ENCODE measurements at regions not wholly inside any gene's neighbourhood (a gene's known extent, or its start where the extent isn't known, plus 50 kb on each side); places are given as distances from the start of the nearest gene placed in this dataset.

- Histone ChIP-seq H4K20me1 (ENCODE audit: insufficient read depth) (no peaks in the 10 kb centered on the region), H3K36me3 (replicated peaks in 1 of 2; ENCODE audit: control insufficient read depth in 1 of 2, insufficient read depth in 2 of 2, low read length in 1 of 2) (no peaks in the 10 kb centered on the region), H3K9me3 (no peaks in the 10 kb centered on the region), H3K9me2 (no peaks in the 10 kb centered on the region), H3K4me3 (ENCODE audit: low read depth in 2 of 2, low read length in 1 of 2) (no peak overlapping the region), H3K27me3 (ENCODE audit: insufficient read depth) (no peaks in the 10 kb centered on the region), H3K27ac (ENCODE audit: low read depth in 2 of 2, low read length in 1 of 2) (no peak overlapping the region), H3K79me2 (ENCODE audit: insufficient read depth) (no peaks in the 10 kb centered on the region), H3K4me1 (ENCODE audit: control insufficient read depth in 1 of 2, insufficient read depth in 2 of 2, low read depth in 1 of 2, low read length in 1 of 2) (peaks cover 0 to 7% of the 10 kb centered on the region in 2 experiments; a peak in 2 of 4 replicates), H3K4me2 (no peak overlapping the region), H3F3A (replicated peaks; ENCODE audit: insufficient read depth) (no peaks in the 10 kb centered on the region), H2AFZ (ENCODE audit: low read depth) (no peak overlapping the region), H3K9ac (no peak overlapping the region)
- no peak for DNase-seq
- ChIA-PET POLR2A (no interaction called here), CTCF (no interaction called here)
- WGBS (ENCODE audit: low lambda C conversion rate) = 30% methylated on average over 4 of the region's 4 CpGs
- no peak for TF ChIP-seq CHD2 (IDR thresholded peaks at IDR 0.05; ENCODE audit: low read length, partially characterized antibody)
- no peak for TF ChIP-seq USF2 (IDR thresholded peaks at IDR 0.05; ENCODE audit: borderline replicate concordance, low read depth, low read length)
- TF ChIP-seq IRF3 (IDR thresholded peaks at IDR 0.05; ENCODE audit: low read depth, low read length) = no peak
- no peak for TF ChIP-seq TCF12 (IDR thresholded peaks at IDR 0.05)
- no peak for TF ChIP-seq FOSL2 (IDR thresholded peaks at IDR 0.05; ENCODE audit: borderline replicate concordance, low read depth)
- TF ChIP-seq NFIC (IDR thresholded peaks at IDR 0.05; ENCODE audit: borderline replicate concordance) = no peak
- TF ChIP-seq PBX3 (IDR thresholded peaks at IDR 0.05) = no peak
- no peak for TF ChIP-seq TEAD4 (IDR thresholded peaks at IDR 0.05; ENCODE audit: borderline replicate concordance, insufficient read depth)
- no peak for TF ChIP-seq NRF1 (IDR thresholded peaks at IDR 0.05; ENCODE audit: low read depth, low read length)
- no peak for TF ChIP-seq MEF2A (IDR thresholded peaks at IDR 0.05; ENCODE audit: borderline replicate concordance, low read depth)
- no peak for TF ChIP-seq RAD21 (IDR thresholded peaks at IDR 0.05; ENCODE audit: low read length)
- TF ChIP-seq FOXM1 (IDR thresholded peaks at IDR 0.05; ENCODE audit: low read depth) = no peak
- no peak for TF ChIP-seq FOXJ3 (CRISPR knock-in tag; IDR thresholded peaks at IDR 0.05)
- TF ChIP-seq YY1 (IDR thresholded peaks at IDR 0.05; ENCODE audit: low read depth) = no peak
- no peak for TF ChIP-seq EZH2phosphoT487 (IDR thresholded peaks at IDR 0.05; ENCODE audit: borderline replicate concordance, low read depth)
- no peak for TF ChIP-seq MXI1 (IDR thresholded peaks at IDR 0.05; ENCODE audit: low read depth, low read length)
Measured at GRCh38 chr6:115765966-115766365, 294.7 kb downstream of the FRK start.

GRCh38 chr6:115759051-115759450 lies 301.6 kb downstream of the FRK start:
- no peak overlapping the region for H3K4me3 ChIP-seq (ENCODE audit: low read depth in 2 of 2, low read length in 1 of 2)
- H3K4me2 ChIP-seq = no peak overlapping the region
- no peaks in the 10 kb centered on the region for H3K9me3 ChIP-seq
- 67% methylated on average over 3 of the region's 3 CpGs for WGBS (ENCODE audit: low lambda C conversion rate)
- H4K20me1 ChIP-seq (ENCODE audit: insufficient read depth) = no peaks in the 10 kb centered on the region
- H3F3A ChIP-seq (replicated peaks; ENCODE audit: insufficient read depth) = no peaks in the 10 kb centered on the region
- no peak overlapping the region for H3K9ac ChIP-seq
- H3K27ac ChIP-seq (ENCODE audit: low read depth in 2 of 2, low read length in 1 of 2) = peak overlapping the region in 1 of 2 experiments; percentile 12; a peak in 1 of 4 replicates
- ChIA-PET POLR2A (no interaction called here), CTCF (interaction anchor here (1.2 kb wide), 1 partner anchor 10 kb away, joined by 3 read pairs; no protein-coding TSS in a partner anchor)
- no peak overlapping the region for H2AFZ ChIP-seq (ENCODE audit: low read depth)
- H3K79me2 ChIP-seq (ENCODE audit: insufficient read depth) = no peaks in the 10 kb centered on the region
- no peaks in the 10 kb centered on the region for H3K4me1 ChIP-seq (ENCODE audit: control insufficient read depth in 1 of 2, insufficient read depth in 2 of 2, low read depth in 1 of 2, low read length in 1 of 2)
- no peaks in the 10 kb centered on the region for H3K9me2 ChIP-seq
- no peaks in the 10 kb centered on the region for H3K27me3 ChIP-seq (ENCODE audit: insufficient read depth)
- TF ChIP-seq EP300 (IDR thresholded peaks at IDR 0.05; ENCODE audit: borderline replicate concordance in 1 of 2, low read depth in 1 of 2, low read length in 1 of 2) (peak in 1 of 2 experiments; percentile 32; a peak in 1 of 4 replicates), NRF1 (IDR thresholded peaks at IDR 0.05; ENCODE audit: low read depth, low read length) (no peak)
- no peaks in the 10 kb centered on the region for H3K36me3 ChIP-seq (replicated peaks in 1 of 2; ENCODE audit: control insufficient read depth in 1 of 2, insufficient read depth in 2 of 2, low read length in 1 of 2)
- DNase-seq = no peak

All from SK-N-SH (cell line).